Uterus (tissue), 3 donors: ENCODE measurements at regions not wholly inside any gene's neighbourhood (a gene's known extent, or its start where the extent isn't known, plus 50 kb on each side); places are given as distances from the start of the nearest gene placed in this dataset.

Experiments
- DNase-seq, 2 donors: peaks; one replicate each; pipeline ENCODE4 v3.0.0-alpha.2; 2019 to 2020
- H3K27ac ChIP-seq, 2 donors: fragments of 200-600 bp; sonication (generic); 1 replicate in 1 of 2; 2 replicates in 1 of 2; pipeline ENCODE4 v1.5.1; 2016 to 2018
- H3K27me3 ChIP-seq, 2 donors: fragments of 200-600 bp; sonication (generic); one replicate each; pipeline ENCODE4 v1.5.1; 2018 to 2019; ENCODE audit warnings: control low read depth in 1 of 2
- H3K36me3 ChIP-seq, 2 donors: fragments of 200-600 bp; sonication (generic); one replicate each; pipeline ENCODE4 v1.5.1; 2019; ENCODE audit warnings: control low read depth in 1 of 2
- H3K4me1 ChIP-seq, 2 donors: fragments of 200-600 bp; sonication (generic); one replicate each; pipeline ENCODE4 v1.5.1; 2018 to 2019; ENCODE audit warnings: control low read depth in 1 of 2
- H3K4me3 ChIP-seq, 2 donors: fragments of 200-600 bp; sonication (generic); 1 replicate in 1 of 2; 2 replicates in 1 of 2; pipeline ENCODE4 v1.5.1; 2018 to 2019; ENCODE audit warnings: mild to moderate bottlenecking in 1 of 2
- H3K9me3 ChIP-seq, 2 donors: fragments of 200-600 bp; sonication (generic); one replicate each; pipeline ENCODE4 v1.5.1; 2019; ENCODE audit warnings: control low read depth in 1 of 2
- POLR2A ChIP-seq, 2 donors: fragments of 450-650 bp; IDR thresholded peaks; one replicate each; pipeline ENCODE4 v1.6.1; 2016; ENCODE audit warnings: antibody characterized with exemption in 2 of 2, mild to moderate bottlenecking in 1 of 2, moderate library complexity in 1 of 2
- intact Hi-C: fragments of 100-400 bp; cut with DNase I; formaldehyde crosslinking; loops from one replicate; pipeline ENCODE4 v1.15.1; 2023; ENCODE audit warnings: low total_unique reads
- TF ChIP-seq, protein P1 (sequence below), 4 experiments: fragments of 200-600 bp in 2 of 4; fragments of 450-650 bp in 2 of 4; sonication (generic) in 2 of 4; IDR thresholded peaks; one replicate each; pipeline ENCODE4 v1.5.1; 2016 to 2019; ENCODE audit warnings: antibody characterized with exemption in 4 of 4, mild to moderate bottlenecking in 2 of 4, moderate library complexity in 1 of 4
- donor health status: DM: yes; HTN: yes; CAD: no.

DNA sequence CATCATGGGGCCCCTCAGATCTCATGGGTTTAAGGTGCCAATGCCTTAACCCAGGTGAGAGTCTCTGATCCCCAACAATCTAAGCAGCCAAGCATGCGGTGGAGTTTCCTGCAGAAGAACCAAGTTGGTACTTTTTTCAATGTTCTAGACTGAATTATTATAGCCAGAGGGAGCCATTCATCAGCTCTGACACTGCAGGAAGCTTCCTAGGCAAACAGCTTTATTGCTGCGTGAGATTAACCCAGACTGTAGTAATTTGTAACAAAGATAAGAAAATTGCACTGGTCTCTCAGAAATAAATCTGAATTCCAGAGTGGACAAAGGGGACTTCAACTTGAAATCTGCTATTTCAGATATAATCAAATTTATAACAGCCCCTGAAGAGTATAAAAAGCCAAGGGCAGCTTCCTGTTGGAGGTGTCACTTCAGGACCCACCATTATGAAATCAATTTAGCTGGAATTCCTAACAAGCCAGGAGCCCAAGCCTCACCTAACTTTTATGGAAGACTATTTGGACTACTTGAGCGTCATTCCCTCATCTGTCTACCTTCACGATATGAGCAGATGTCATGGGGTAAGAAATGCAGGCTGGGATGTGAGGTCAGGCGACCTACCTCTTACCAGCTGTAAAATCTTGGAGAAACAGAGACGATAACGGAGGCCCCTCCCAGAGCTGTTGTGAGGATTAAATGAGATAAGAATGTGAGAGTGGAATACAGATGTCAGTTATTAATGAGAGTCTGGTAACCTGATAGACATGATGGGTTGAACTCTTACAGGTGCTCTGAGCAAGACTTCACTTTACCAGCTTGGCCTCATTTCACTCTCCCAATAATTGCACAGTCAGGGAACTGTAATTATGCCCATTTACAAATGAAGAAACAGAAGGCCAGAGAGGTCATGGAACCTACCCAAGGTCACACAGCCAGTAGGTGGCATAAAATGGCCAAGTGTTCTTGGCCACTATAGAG is 135.1 kb downstream of the RRAGC start:
- Histone ChIP-seq H3K4me3 (no peak overlapping the region), H3K4me1 (peaks cover 0 to 4% of the 10 kb centered on the region in 2 donors), H3K27me3 (no peaks in the 10 kb centered on the region), H3K27ac (no peak overlapping the region), H3K36me3 (no peaks in the 10 kb centered on the region), H3K9me3 (no peaks in the 10 kb centered on the region)
- no peak for DNase-seq
- no peak for TF ChIP-seq POLR2A (IDR thresholded peaks at IDR 0.05)
- TF ChIP-seq, protein P1, sequence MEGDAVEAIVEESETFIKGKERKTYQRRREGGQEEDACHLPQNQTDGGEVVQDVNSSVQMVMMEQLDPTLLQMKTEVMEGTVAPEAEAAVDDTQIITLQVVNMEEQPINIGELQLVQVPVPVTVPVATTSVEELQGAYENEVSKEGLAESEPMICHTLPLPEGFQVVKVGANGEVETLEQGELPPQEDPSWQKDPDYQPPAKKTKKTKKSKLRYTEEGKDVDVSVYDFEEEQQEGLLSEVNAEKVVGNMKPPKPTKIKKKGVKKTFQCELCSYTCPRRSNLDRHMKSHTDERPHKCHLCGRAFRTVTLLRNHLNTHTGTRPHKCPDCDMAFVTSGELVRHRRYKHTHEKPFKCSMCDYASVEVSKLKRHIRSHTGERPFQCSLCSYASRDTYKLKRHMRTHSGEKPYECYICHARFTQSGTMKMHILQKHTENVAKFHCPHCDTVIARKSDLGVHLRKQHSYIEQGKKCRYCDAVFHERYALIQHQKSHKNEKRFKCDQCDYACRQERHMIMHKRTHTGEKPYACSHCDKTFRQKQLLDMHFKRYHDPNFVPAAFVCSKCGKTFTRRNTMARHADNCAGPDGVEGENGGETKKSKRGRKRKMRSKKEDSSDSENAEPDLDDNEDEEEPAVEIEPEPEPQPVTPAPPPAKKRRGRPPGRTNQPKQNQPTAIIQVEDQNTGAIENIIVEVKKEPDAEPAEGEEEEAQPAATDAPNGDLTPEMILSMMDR (IDR thresholded peaks at IDR 0.05) = no peak
- intact Hi-C loops = no loop called here

DNA sequence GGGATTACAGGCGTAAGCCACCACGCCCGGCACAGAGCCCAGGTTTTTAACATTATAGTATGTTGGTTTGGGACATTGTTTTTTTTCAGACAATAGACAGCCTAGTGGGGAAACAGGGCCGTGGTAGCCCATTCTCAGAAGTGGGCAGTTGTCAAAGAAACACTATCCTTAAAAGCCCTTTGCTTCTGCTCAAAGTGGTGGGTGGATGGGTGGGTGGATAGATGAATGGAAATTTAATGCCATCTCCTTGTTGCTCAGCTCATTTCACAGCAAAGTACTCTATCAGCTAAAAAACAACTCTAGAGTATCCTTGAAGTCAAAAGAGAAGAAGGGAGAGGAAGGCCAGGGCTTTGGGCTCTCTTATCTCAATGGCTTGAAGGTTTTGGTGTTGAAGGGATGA is 137.8 kb downstream of the RRAGC start:
- intact Hi-C loops = no loop called here

DNA sequence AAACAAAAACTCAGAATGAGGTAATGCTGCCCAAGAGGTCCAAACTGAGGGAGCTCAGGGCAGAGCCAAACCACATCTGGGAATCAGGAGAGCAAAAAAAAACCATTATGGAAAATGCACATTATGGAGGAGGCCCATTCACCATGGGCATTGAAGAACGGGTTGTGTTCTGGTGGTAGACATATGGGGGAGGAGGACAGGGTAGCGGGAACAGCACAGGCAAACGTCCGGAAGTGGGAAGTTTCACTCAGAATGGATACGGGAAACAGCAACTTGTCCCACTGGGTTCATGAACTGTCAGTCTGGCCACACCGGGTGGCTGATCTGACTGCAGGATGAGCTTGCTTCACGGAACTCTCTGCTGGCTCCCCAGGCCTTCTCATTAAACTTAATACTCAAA is 139.7 kb downstream of the RRAGC start:
- H3K36me3 ChIP-seq = no peaks in the 10 kb centered on the region
- H3K9me3 ChIP-seq = no peaks in the 10 kb centered on the region
- no peak overlapping the region for H3K4me3 ChIP-seq
- TF ChIP-seq POLR2A (IDR thresholded peaks at IDR 0.05) = no peak
- TF ChIP-seq, protein P1 (IDR thresholded peaks at IDR 0.05) = no peak
- H3K27me3 ChIP-seq = no peaks in the 10 kb centered on the region
- no peak for DNase-seq
- no peak overlapping the region for H3K27ac ChIP-seq
- intact Hi-C loops = no loop called here
- peaks cover 0 to 4% of the 10 kb centered on the region in 2 donors for H3K4me1 ChIP-seq

More for the DNA sequence above, 137.8 kb downstream of the RRAGC start:
- no peak overlapping the region for H3K4me3 ChIP-seq
- TF ChIP-seq, protein P1 (IDR thresholded peaks at IDR 0.05) = no peak
- TF ChIP-seq POLR2A (IDR thresholded peaks at IDR 0.05) = no peak
- no peak overlapping the region for H3K27ac ChIP-seq
- no peaks in the 10 kb centered on the region for H3K27me3 ChIP-seq
- H3K36me3 ChIP-seq = no peaks in the 10 kb centered on the region
- H3K9me3 ChIP-seq = no peaks in the 10 kb centered on the region
- H3K4me1 ChIP-seq = peaks cover 0 to 4% of the 10 kb centered on the region in 2 donors
- DNase-seq = no peak

DNA sequence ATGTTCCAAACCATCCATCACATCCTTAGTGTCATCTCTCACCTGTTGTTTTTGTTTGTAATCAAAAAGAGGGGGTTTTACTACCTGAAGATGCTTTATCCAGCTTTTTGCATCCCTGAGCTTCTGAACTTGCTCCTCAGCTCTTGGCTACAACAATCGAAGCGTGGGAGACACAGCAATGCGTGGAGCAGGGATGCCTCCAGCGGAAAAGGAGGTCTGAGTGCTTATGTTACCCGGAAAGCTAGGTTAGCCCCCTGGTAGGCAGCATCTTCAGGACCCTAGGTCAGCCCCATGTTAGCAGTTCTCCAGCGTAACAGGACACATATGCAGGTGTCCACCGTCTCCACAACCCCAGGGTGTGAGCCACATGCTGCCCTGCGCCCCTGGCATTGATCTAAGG is 141.5 kb downstream of the RRAGC start:
- Histone ChIP-seq H3K9me3 (no peaks in the 10 kb centered on the region), H3K4me1 (no peaks in the 10 kb centered on the region), H3K36me3 (no peaks in the 10 kb centered on the region), H3K27me3 (no peaks in the 10 kb centered on the region), H3K27ac (no peak overlapping the region), H3K4me3 (no peak overlapping the region)
- no peak for DNase-seq
- TF ChIP-seq POLR2A (IDR thresholded peaks at IDR 0.05) = no peak
- TF ChIP-seq, protein P1 (IDR thresholded peaks at IDR 0.05) = no peak
- intact Hi-C loops = no loop called here

DNA sequence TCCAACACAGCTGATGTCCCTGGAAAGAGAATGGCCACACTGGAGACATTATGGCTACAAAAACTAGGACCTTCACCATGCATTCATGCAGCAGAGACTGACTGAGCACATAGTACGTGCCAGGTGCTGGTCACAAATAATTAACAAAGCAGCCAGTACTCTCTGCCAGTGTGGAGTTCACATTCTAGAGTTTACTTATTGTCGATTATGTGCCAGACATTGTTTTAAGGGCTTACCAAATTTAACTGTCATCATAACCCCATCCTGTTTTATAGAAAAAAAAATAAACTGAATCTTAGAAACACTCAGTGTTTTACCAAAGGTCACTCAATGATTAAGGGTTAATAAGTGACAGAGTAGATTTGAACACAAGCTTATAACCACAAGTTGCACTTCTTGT is 143.3 kb downstream of the RRAGC start:
- DNase-seq = no peak
- Histone ChIP-seq H3K4me3 (no peak overlapping the region), H3K27me3 (no peaks in the 10 kb centered on the region), H3K9me3 (no peaks in the 10 kb centered on the region), H3K4me1 (no peaks in the 10 kb centered on the region), H3K36me3 (no peaks in the 10 kb centered on the region), H3K27ac (no peak overlapping the region)
- TF ChIP-seq, protein P1 (IDR thresholded peaks at IDR 0.05) = no peak
- TF ChIP-seq POLR2A (IDR thresholded peaks at IDR 0.05) = no peak
- intact Hi-C loops = no loop called here
